Left kidney (tissue), 1 donor: ENCODE measurements at regions not wholly inside any gene's neighbourhood (a gene's known extent, or its start where the extent isn't known, plus 50 kb on each side); places are given as distances from the start of the nearest gene placed in this dataset.

Source experiments
- DNase-seq: peaks from one replicate; pipeline ENCODE4 v3.0.0-alpha.2; 2013

- no peak for DNase-seq
Observed at GRCh38 chr6:131510094-131510493, 62.9 kb upstream of the ARG1 start.

- no peak for DNase-seq
Observed at GRCh38 chr6:131510591-131510990, 62.4 kb upstream of the ARG1 start.

- DNase-seq, result peak; percentile 5
Observed at GRCh38 chr6:131519670-131520436, 53.2 kb upstream of the ARG1 start.
